ENCODE measurements at regions not wholly inside any gene's neighbourhood (a gene's known extent, or its start where the extent isn't known, plus 50 kb on each side); places are given as distances from the start of the nearest gene placed in this dataset.
"Not testable (repeated sequence)": the region's sequence is repeated elsewhere in the genome, so short reads cannot be mapped to it uniquely, and the experiment has no call there.

DNA sequence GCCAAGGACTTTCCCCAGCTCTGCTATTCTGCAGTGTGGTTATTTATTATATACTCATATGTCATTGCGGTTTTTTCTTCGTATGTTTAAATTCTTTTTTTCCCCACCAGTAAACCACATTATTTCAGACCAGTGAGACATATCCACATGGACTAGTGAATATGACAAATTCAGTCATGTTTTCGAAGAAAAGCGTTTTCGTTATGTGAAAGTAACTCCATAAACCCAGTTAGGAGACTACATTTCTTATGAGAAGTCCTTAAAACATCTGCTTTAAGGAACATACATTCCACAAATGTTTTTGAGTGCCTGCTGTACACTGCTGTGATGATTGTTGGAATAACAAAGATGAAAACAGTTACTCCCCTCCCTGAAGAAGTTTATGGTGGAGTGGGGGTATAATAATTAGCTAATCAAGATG lies 591.8 kb upstream of the CLINT1 start:
- no peak for DNase-seq (ENCODE audit: low spot score)

DNA sequence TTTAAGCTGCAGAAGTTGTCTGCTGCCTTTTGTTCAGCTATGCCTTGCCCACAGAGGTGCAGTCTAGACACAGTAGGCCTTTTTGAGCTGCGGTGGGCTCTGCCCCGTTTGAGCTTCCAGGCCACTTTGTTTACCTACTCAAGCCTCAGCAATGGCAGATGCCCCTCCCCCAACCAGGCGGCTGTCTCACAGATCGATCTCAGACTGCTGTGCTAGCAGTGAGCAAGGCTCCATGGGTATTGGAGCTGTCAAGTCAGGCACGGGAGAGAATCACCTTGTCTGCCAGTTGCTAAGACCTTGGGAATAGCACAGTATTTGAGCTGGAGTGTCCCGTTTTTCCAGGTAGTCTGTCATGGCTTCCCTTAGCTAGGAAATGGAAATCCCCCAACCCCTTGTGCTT lies 587.8 kb upstream of the CLINT1 start:
- DNase-seq (ENCODE audit: low spot score), result not testable (repeated sequence)

DNA sequence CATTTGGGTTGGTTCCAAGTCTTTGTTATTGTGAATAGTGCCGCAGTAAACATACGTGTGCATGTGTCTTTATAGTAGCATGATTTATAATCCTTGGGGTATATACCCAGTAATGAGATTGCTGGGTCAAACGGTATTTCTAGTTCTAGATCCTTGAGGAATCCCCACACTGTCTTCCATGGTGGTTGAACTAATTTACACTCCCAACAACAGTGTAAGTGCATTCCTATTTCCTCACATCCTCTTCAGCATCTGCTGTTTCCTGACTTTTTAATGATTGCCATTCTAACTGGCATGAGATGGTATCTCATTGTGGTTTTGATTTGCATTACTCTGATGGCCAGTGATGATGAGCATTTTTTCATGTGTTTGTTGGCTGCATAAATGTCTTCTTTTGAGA lies 580.3 kb upstream of the CLINT1 start:
- not testable (repeated sequence) for DNase-seq (ENCODE audit: low spot score)

DNA sequence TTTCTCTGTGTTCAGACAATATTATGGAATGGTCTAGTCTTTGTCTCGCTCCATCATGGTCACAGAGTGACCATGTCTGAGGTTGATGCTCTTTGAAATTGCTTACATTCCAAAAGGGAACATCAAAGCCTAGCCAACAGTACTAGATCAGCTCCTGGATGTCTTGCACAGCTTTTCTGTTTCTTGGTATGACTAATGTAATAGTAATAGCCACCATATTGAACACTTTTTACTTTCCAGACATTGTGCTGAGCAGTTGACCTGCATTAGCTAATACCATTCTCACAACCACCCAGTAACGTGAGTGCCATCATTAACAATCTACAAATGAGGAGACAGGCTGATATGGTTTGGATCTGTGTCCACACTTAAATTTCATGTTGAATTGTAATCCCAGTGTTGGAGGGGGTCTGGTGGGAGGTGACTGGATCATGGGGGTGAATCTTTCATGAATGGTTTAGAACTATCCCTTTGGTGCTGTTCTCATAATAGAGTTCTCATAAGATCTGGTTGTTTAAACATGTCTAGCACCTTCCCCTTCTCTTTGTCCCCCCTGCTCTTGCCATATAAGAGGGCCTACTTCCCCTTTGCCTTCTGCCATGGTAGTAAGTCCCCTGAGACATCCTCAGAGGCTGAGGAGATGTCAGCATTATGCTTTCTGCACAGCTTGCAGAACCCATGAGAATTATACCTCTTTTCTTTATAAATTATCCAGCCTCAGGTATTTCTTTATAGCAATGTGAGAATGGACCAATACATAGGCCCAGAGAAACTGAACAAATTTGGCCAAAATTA lies 577.5 kb upstream of the CLINT1 start:
- no peak for DNase-seq (ENCODE audit: low spot score)

DNA sequence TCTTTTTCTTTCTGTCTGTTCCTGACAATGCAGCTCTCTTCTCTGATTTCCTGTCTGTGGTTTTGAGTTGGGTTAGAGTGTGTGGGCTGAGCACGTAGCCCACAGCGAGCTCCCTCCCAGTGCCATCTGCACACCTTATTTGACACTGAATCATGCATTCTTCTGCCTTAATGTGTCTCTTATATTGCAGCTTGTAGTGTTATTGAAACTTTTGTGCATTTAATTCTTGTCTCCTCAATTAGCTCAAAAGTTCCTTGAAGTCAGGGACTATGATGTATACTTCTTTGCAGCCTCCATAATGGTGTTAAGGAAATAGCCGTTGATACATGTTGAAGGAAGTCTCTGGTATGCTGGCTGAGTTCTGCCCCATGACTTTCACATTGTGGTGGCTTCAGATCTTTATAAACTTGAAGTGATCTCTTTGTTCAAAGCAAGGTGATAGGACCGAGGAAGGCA lies 576.2 kb upstream of the CLINT1 start:
- no peak for DNase-seq (ENCODE audit: low spot score)

DNA sequence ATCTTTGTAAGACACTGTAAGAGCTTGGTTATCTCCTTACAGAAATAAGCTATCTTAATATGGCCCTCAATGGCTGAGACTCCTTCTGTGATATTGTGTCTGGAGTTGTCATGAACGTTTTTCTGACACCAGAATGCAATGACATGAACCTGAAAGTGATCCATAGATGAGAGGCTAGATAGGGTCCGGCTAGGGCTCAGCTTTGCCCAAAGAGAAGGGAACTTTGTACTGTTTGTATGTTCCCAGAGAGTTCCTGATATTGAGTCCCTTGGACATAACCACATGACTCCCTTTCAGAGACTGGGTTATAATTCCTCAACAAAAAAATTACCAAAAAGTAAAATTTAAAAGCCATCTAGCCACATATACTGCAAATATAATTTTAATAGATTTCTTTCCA lies 575.8 kb upstream of the CLINT1 start:
- no peak for DNase-seq (ENCODE audit: low spot score)

DNA sequence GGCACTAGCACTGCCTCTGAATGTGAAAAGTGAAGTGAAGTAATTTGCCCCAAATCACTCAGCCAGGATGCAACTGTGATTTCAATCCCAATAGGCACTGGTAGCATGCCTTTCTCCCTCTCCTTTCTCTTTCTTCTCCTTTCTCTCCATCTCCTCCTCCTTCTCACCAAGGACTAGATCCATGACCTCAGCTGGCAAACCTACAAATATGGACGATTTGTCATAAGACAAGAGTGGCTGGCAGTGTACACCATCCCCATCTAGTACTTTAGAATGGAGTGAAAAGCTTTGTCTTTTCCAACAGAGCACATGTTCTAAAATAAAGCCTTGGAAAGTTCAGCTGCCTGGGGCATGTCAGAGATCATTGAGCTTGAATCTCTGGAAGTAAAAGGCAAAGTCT lies 574.7 kb upstream of the CLINT1 start:
- no peak for DNase-seq (ENCODE audit: low spot score)

DNA sequence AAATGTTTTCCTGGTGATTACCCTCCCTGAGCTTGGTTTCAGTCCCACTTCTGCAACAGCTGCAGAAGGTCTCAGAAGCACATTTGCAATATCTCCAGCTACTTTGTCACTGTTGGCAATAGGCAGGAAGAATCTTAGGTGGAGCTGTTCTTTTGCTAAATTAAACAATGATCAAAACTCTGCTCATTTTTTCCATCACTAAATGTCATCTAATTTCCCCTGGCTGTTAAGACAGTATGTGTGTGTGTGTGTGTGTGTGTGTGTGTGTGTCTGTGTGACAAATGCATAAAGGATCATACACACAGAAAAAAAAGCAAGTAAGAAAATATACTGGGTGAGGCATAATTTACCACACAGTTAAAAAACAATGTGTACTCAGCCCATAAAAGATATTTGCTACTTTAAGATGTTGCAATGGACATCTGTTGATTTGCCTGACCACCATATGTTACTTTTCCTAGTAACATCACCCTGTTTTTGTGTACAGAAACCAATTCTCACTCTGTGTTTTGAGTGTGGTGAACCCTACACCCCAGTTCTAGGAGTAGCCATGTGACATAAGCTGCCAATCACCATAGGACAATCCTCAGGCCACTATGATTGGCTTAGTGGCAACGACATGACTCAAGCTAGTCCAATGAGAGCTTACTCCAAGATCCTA lies 572.6 kb upstream of the CLINT1 start:
- no peak for DNase-seq (ENCODE audit: low spot score)

DNA sequence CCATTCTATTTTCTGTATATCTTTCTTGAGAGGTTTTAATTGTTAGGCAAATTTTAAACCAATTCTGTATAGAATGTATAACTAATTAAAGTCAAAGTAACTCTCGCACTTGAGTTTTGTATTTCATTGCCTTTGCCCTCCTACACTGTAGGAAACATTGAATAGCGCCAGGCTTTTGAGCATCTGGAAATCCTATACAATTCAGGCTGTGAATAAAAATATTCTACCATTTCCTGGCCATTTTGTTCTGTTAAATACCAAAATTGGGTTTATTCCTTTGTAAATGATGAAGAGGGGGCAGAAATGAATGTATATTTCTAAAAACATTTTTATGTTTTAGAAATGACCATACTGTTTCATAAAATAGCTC lies 571.8 kb upstream of the CLINT1 start:
- DNase-seq (ENCODE audit: low spot score), result no peak

DNA sequence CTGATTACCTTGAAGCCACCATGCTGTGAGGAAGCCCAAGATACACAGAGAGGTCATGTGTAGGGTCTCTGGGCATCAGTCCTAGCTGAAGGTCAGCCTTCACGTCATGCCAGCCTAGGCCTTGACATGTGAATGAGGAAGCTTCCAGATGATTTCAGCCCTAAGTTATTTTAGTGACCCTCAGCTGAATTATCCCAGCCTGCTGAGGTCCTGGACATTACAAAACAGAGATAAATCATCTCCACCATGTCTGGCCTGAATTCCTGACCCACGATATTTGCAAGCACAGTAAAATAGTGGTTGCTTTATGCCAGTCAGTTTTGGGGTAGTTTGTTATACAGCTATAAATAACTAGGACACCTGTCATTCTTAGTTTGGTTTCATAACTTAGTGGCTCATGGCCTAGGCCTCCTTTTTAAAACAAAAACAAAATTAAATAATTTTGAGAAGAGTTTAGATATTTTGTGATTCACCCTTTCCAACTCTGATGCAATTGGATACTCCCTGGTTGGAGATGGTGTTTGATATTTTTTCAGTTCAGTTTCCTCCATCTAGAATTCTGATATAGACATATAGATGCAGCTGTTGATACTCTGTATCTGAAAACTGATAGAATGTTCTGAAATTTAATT lies 571.3 kb upstream of the CLINT1 start:
- DNase-seq (ENCODE audit: low spot score), result no peak

DNA sequence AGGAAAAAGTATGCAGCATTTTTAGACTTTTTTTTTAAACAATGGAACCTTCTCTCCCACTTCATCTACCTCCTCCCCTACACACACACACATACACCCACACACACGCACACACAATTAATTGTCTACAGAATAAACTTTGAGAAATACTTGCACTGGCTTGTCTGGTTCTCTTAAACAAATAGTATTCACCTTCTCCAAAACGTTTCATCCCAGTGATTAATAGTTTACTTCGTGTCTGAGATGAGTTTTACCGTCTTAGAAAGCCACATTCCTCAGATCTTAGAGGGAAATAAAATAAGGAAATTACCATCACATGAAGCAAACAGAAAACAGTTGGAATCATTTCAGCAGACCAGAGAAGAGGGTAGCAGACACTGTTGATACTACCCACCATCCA lies 570.6 kb upstream of the CLINT1 start:
- DNase-seq (ENCODE audit: low spot score), result no peak

DNA sequence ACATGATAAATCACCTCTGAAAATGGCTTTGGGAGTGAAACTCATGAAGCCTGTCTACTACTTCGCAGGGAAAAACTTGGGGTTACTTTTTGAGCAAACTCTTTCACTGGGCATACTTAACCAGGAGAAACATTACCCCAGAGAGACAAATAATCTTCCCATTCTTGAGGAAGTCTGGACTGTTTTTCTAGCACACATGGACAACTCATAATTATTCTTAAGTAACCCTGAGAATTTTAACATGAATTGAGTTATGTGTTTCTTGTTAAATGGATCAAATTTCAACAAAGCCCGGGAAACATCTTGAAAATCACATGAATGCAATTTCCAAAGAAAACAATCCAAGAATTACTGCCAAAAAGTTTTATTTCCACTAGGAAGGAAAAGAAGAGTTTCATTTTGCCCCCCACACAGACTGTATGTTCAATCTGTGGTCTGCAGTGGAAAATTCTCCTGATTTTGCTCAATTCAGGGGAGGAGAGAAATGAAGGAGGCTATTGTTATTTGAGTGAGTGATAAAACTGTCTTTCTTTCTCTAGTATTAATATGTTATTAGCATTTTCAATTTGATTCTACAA lies 564.8 kb upstream of the CLINT1 start:
- DNase-seq (ENCODE audit: low spot score), result no peak

DNA sequence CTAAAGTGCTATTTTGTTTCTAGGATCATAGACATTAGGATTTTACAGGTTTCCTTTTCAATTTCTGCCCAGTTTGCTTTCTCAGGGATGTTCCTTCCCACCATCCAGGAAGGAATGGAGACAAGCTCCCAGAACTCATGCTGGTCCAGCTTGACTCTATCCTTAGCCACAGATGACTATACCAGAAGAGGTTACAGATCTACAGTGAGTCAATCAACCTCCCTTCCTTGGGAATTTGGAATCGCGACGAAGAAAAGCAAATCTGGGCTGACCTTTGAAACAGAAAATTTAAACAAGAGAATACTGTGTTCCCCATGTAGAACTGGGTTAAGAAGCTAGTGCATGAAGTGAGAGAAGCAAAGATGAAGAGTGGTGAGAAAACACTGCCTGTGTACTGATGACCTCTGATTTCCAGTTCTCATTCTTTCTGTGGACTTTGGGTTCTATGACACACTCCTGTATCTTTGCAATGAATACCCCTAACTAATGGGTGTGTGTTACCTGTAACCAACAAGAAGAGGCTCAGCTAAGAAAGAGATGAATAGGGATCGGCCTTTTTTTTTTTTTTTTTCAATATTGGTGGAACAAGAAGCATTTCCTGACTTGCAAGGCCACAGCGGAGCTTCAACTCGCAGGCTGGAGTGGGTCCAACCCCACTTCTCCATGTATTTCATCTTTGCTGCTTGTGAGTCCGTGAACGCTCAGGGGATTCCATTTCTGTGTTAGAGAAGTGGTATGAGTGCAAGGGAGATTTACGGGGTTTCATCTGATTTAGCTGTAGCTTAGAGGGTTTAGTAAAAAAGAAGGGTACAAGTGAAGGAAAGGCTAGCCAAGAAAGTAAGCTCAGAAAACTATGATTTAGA lies 563.9 kb upstream of the CLINT1 start:
- DNase-seq (ENCODE audit: low spot score), result no peak

DNA sequence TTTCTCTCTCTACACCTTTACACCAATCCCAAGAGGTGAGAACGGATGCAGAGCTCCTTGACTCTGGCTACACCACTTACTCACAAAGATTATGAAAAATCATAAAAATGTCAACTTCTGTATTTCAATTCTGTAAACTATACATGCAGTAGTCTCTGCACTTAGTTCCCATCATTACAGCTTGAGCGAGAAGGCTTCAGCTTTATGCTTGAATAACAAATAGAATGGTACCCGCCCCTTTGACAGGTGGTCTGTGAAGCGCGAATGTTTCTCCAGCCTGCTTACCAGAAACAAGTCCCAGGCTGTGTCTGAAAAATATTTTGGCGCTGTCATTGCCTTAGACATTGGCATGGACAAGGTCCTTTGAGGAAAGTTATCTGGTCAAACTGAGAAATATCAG lies 562.4 kb upstream of the CLINT1 start:
- DNase-seq (ENCODE audit: low spot score), result no peak

DNA sequence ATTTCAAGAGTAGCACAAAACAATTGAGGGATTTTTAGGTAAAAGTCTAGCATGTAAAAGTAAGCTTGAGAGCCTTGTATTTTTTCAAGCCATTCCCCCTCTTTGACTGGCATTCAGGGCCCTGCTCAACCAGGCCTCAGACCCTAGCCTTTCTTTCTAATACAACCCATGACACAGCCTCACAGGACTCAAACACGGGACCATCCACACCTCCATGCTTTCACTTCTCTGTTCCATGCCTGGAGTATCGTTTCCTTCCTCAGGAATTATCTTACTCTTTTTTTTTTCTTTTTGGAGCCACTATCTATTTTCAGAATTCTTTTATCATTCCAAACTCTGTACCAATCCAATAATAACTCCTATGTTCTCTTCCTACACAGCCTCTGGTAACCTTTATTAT lies 560.2 kb upstream of the CLINT1 start:
- no peak for DNase-seq (ENCODE audit: low spot score)

DNA sequence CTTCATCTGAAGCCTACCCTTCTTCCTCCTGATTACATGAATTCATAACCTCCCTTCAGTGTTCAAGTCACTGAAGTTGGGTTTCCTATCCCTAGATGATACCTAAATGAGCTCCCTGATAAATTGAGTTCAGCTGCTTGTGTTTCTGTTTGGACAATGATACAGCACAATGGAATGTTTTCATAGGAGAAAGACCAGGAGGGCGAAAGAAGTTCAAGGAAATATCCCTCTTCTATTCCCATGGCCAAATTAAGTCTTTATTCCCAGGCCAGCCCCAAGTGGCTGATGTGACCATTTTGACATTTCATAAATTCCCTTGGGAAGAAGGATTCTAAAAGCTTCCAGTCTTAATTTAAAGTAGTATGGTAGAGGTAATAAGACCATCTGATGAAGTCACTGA lies 555.8 kb upstream of the CLINT1 start:
- peak; percentile 2 for DNase-seq (ENCODE audit: low spot score)

DNA sequence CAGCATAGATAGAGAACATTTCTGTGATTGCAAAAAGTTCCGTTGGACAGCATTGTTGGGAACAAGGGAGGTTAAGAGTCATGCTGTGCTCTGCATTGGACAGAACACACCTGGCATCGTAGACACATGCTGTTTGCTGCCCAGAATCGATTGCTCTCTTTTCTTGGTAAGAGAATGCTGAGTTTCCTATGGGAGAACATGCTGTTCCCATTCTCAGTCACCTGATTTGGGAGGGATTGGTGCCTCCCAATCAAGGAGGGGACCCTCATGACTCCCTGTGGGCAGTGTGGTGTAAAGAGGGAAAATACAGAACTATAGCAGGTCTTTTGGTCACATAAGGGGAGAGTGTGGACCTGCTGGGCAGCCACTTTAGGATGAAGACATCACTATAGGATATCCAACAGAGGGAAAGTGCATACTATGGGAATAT lies 555.4 kb upstream of the CLINT1 start:
- no peak for DNase-seq (ENCODE audit: low spot score)

DNA sequence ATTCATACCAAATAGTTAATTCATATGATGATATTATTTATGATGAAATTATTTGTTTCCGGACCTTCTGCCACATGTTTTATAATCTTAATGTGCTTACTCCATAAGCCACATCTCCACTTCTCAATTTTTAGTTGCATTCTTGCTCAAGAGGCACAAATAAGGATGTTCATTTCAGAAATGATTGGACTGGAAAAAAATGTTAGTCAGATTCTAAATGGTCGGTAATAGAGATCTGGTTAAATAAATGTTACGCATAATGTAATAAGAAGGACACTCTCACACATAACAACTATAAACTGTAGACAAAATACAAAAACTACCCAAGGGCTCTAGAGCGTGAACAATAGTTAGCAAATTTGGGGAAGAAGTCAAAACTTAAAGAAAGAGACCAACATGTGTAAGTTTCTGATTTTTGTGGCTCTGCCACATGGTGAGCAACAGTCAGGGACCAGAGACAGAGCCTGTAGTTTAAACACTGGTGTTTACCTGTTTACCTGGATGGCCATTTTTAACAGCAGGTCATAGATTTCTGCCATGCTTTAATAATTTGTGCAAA lies 554.3 kb upstream of the CLINT1 start:
- no peak for DNase-seq (ENCODE audit: low spot score)

DNA sequence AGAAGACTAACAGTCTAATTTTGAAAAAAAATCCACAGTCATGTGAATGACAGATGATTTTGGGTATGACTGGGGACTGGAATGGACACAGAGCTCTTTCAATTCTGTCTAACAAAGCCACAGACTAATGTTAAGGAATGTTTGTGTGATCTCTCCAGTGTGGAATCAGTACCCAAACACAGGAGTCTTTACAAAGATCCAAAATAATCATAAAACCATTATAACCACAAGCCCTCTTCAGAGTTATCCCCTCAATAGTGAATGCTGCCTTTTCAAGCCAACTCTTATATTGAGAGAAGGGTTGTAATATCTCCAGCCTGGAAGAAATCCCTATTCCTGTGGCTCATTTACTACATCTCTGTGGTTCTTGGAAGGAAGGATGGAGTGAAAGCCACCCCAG lies 552.0 kb upstream of the CLINT1 start:
- no peak for DNase-seq (ENCODE audit: low spot score)

DNA sequence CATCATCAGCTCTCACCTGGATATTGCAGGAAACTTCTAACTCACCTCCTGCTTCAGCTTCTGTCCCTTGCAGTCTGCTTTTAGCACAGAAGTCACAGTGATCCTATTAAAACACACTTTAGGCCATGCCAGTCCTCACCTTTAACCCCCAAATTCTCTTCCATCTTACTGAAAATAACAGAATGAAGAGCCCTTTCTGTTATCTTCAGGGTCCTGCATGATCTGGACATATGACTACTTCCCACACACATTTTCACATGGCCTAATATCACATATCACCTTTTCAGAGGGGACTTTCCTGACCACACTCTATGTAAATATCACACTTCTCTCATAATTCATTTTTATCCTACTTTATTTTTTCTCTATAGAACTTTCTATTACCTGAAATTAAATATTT lies 550.6 kb upstream of the CLINT1 start:
- DNase-seq (ENCODE audit: low spot score), result no peak

DNA sequence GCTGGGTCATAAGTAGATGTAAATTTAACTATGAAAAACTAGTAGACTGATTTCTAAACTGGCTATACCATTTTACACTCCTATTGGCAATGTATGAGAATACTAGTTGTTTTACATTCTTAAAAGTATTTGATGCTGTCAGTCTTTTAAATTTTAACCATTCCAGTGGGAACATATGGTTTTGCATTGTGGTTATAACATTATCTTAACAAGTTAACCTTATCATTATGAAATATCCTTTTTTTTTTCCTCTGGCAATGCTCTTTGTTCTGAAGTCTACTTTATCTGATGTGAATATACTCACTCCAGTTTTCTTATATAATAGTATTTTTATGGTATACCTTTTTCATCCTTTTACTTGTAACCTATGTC lies 548.9 kb upstream of the CLINT1 start:
- DNase-seq (ENCODE audit: low spot score), result no peak
